ENCODE measurements at regions not wholly inside any gene's neighbourhood (a gene's known extent, or its start where the extent isn't known, plus 50 kb on each side); places are given as distances from the start of the nearest gene placed in this dataset.

GRCh38 chr4:152159773-152160172 lies 376.1 kb downstream of the FBXW7 start:
- DNase-seq (ENCODE audit: low read depth): no peak

- DNase-seq (ENCODE audit: low read depth): no peak
Measured at GRCh38 chr4:152158225-152158624, 377.7 kb downstream of the FBXW7 start.

GRCh38 chr4:152157629-152158028 lies 378.3 kb downstream of the FBXW7 start:
- DNase-seq (ENCODE audit: low read depth): no peak

- DNase-seq (ENCODE audit: low read depth): no peak
Measured at GRCh38 chr4:152156442-152156841, 379.4 kb downstream of the FBXW7 start.

GRCh38 chr4:152155070-152155469 lies 380.8 kb downstream of the FBXW7 start:
- no peak for DNase-seq (ENCODE audit: low read depth)

GRCh38 chr4:152154433-152154832 lies 381.5 kb downstream of the FBXW7 start:
- no peak for DNase-seq (ENCODE audit: low read depth)

GRCh38 chr4:152153476-152154270 lies 382.2 kb downstream of the FBXW7 start:
- no peak for DNase-seq (ENCODE audit: low read depth)

GRCh38 chr4:152150214-152150613 lies 385.7 kb downstream of the FBXW7 start:
- DNase-seq (ENCODE audit: low read depth): no peak

- DNase-seq (ENCODE audit: low read depth): no peak
Measured at GRCh38 chr4:152149745-152150144, 386.1 kb downstream of the FBXW7 start.

GRCh38 chr4:152148057-152148456 lies 387.2 kb upstream of the GATB start:
- no peak for DNase-seq (ENCODE audit: low read depth)

- no peak for DNase-seq (ENCODE audit: low read depth)
Measured at GRCh38 chr4:152146244-152146643, 385.4 kb upstream of the GATB start.

GRCh38 chr4:152143806-152144205 lies 383.0 kb upstream of the GATB start:
- DNase-seq (ENCODE audit: low read depth): no peak

GRCh38 chr4:152138451-152138850 lies 377.6 kb upstream of the GATB start:
- no peak for DNase-seq (ENCODE audit: low read depth)

GRCh38 chr4:152132776-152133175 lies 372.0 kb upstream of the GATB start:
- no peak for DNase-seq (ENCODE audit: low read depth)

GRCh38 chr4:152128356-152128755 lies 367.5 kb upstream of the GATB start:
- DNase-seq (ENCODE audit: low read depth): no peak

- DNase-seq (ENCODE audit: low read depth): no peak
Measured at GRCh38 chr4:152126238-152126637, 365.4 kb upstream of the GATB start.

- no peak for DNase-seq (ENCODE audit: low read depth)
Measured at GRCh38 chr4:152118819-152119553, 358.2 kb upstream of the GATB start.

- no peak for DNase-seq (ENCODE audit: low read depth)
Measured at GRCh38 chr4:152117933-152118507, 357.2 kb upstream of the GATB start.

- DNase-seq (ENCODE audit: low read depth): no peak
Measured at GRCh38 chr4:152117520-152117919, 356.7 kb upstream of the GATB start.

- no peak for DNase-seq (ENCODE audit: low read depth)
Measured at GRCh38 chr4:152117054-152117453, 356.2 kb upstream of the GATB start.

GRCh38 chr4:152115794-152116193 lies 355.0 kb upstream of the GATB start:
- no peak for DNase-seq (ENCODE audit: low read depth)

- DNase-seq (ENCODE audit: low read depth): no peak
Measured at GRCh38 chr4:152115118-152115517, 354.3 kb upstream of the GATB start.

GRCh38 chr4:152114562-152114961 lies 353.8 kb upstream of the GATB start:
- DNase-seq (ENCODE audit: low read depth): no peak
